Activated T-cell treated with anti-CD3 and anti-CD28 coated beads, Interleukin-2, amount 50 U/mL, for 24 hours (primary cell): ENCODE measurements at regions not wholly inside any gene's neighbourhood (a gene's known extent, or its start where the extent isn't known, plus 50 kb on each side); places are given as distances from the start of the nearest gene placed in this dataset.
"Not testable (repeated sequence)": the region's sequence is repeated elsewhere in the genome, so short reads cannot be mapped to it uniquely, and the experiment has no call there.

Source experiments
- DNase-seq: peaks from one replicate; pipeline ENCODE4 v3.0.0-alpha.2; 2020
- H3K27ac Mint-ChIP-seq: 2 replicates; pipeline ENCODE4 v1.8.0; 2020; ENCODE audit warnings: mild to moderate bottlenecking, mixed read lengths
- H3K27me3 Mint-ChIP-seq: 2 replicates; pipeline ENCODE4 v1.8.0; 2020; ENCODE audit warnings: mixed read lengths
- H3K36me3 Mint-ChIP-seq: 2 replicates; pipeline ENCODE4 v1.8.0; 2020; ENCODE audit warnings: low read depth, mixed read lengths
- H3K4me1 Mint-ChIP-seq: 2 replicates; pipeline ENCODE4 v1.8.0; 2020; ENCODE audit warnings: low read depth, mixed read lengths
- H3K4me3 Mint-ChIP-seq: 2 replicates; pipeline ENCODE4 v1.8.0; 2020; ENCODE audit warnings: mild to moderate bottlenecking, moderate library complexity, mixed read lengths
- H3K9me3 Mint-ChIP-seq: 2 replicates; pipeline ENCODE4 v1.8.0; 2020; ENCODE audit warnings: mixed read lengths

GRCh38 chr12:111120578-111120977 is 200.2 kb upstream of the MYL2 start:
- no peaks in the 10 kb centered on the region for H3K9me3 Mint-ChIP-seq
- H3K4me1 Mint-ChIP-seq = no peaks in the 10 kb centered on the region
- no peak overlapping the region for H3K4me3 Mint-ChIP-seq
- no peaks in the 10 kb centered on the region for H3K27me3 Mint-ChIP-seq
- DNase-seq = no peak
- no peaks in the 10 kb centered on the region for H3K36me3 Mint-ChIP-seq
- H3K27ac Mint-ChIP-seq = no peak overlapping the region

- Mint-ChIP-seq H3K4me3 (no peak overlapping the region), H3K4me1 (peaks cover 1% of the 10 kb centered on the region), H3K27me3 (no peaks in the 10 kb centered on the region), H3K9me3 (no peaks in the 10 kb centered on the region), H3K36me3 (no peaks in the 10 kb centered on the region), H3K27ac (no peak overlapping the region)
- DNase-seq = no peak
Observed at GRCh38 chr12:111117017-111117416, 196.6 kb upstream of the MYL2 start.

- not testable (repeated sequence) for H3K4me3 Mint-ChIP-seq, H3K27me3 Mint-ChIP-seq, DNase-seq, H3K36me3 Mint-ChIP-seq, H3K4me1 Mint-ChIP-seq, H3K9me3 Mint-ChIP-seq, H3K27ac Mint-ChIP-seq
Observed at GRCh38 chr12:111113313-111113712, 192.9 kb upstream of the MYL2 start.

GRCh38 chr12:111112311-111113098 is 192.1 kb upstream of the MYL2 start:
- Mint-ChIP-seq H3K4me3 (no peak overlapping the region), H3K27me3 (no peaks in the 10 kb centered on the region), H3K4me1 (peaks cover 3% of the 10 kb centered on the region), H3K9me3 (no peaks in the 10 kb centered on the region), H3K36me3 (no peaks in the 10 kb centered on the region), H3K27ac (no peak overlapping the region)
- DNase-seq = no peak

DNA sequence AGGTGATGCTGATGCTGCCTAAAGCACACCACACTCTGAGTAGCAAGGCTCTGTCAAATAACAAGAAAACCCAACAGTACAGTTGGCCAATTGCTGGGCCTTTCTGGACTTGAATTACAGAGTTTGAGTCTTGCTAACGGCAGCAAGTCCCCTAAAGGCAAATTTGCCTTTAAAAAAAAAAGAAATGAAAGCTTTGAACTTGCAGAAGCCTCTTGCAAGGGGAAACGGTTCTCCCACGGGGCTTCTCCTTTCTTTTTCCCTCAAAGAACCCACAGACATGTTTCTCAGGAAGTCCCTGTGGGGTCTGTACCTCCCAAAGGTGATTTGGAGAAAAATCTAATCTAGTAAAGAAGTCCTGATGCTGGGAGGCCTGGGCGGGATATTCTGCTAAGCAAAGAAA is 191.3 kb upstream of the MYL2 start:
- Mint-ChIP-seq H3K27me3 (no peaks in the 10 kb centered on the region), H3K4me3 (no peak overlapping the region), H3K36me3 (no peaks in the 10 kb centered on the region), H3K4me1 (peaks cover 3% of the 10 kb centered on the region), H3K9me3 (no peaks in the 10 kb centered on the region), H3K27ac (no peak overlapping the region)
- no peak for DNase-seq

GRCh38 chr12:111110556-111110955 is 190.2 kb upstream of the MYL2 start:
- Mint-ChIP-seq H3K4me1 (peaks cover 3% of the 10 kb centered on the region), H3K27me3 (no peaks in the 10 kb centered on the region), H3K9me3 (no peaks in the 10 kb centered on the region), H3K36me3 (no peaks in the 10 kb centered on the region), H3K27ac (no peak overlapping the region), H3K4me3 (no peak overlapping the region)
- no peak for DNase-seq

- no peaks in the 10 kb centered on the region for H3K27me3 Mint-ChIP-seq
- H3K27ac Mint-ChIP-seq = no peak overlapping the region
- DNase-seq = no peak
- H3K9me3 Mint-ChIP-seq = no peaks in the 10 kb centered on the region
- no peaks in the 10 kb centered on the region for H3K36me3 Mint-ChIP-seq
- H3K4me3 Mint-ChIP-seq = no peak overlapping the region
- peaks cover 3% of the 10 kb centered on the region for H3K4me1 Mint-ChIP-seq
Observed at GRCh38 chr12:111108726-111109125, 188.3 kb upstream of the MYL2 start.

DNA sequence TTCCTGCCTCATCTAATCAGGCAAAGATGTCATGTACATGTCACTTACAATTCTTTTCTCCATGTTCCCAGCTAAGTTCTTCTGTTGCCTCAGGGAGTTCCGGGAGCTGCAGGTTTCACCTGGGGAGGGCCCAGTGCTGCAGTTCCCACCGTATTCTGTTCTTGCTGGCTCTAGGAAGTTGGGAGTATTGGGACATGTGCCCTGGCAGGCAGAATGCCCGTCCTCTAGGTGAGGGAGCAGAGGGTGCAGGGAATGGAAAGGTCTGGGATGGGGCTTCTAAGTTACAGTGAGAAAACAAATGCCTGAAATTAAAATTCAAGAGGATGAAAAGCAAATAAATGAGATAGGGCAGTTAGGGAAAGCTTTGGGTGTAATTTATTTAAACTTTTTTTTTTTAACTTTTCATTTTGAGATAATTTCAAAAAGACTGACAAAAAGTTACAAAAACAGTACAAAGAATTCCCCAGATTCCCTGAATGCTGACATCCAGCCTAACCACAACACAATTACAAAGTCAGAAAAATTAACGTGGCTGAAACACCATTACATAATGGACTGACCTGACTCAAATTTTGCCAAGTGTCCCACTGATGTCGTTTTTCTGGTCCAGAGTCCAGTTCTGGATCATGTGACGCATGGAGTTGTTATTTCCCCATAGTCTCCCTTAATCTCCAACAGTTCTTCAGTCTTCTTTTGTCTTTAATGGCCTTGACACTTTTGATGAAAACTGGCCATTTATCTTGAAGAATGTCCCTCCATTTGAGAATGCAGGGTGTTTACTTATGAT is 187.2 kb upstream of the MYL2 start:
- H3K27ac Mint-ChIP-seq = no peak overlapping the region
- no peaks in the 10 kb centered on the region for H3K36me3 Mint-ChIP-seq
- no peak for DNase-seq
- H3K9me3 Mint-ChIP-seq = no peaks in the 10 kb centered on the region
- no peak overlapping the region for H3K4me3 Mint-ChIP-seq
- H3K4me1 Mint-ChIP-seq = peaks cover 3% of the 10 kb centered on the region
- no peaks in the 10 kb centered on the region for H3K27me3 Mint-ChIP-seq

DNA sequence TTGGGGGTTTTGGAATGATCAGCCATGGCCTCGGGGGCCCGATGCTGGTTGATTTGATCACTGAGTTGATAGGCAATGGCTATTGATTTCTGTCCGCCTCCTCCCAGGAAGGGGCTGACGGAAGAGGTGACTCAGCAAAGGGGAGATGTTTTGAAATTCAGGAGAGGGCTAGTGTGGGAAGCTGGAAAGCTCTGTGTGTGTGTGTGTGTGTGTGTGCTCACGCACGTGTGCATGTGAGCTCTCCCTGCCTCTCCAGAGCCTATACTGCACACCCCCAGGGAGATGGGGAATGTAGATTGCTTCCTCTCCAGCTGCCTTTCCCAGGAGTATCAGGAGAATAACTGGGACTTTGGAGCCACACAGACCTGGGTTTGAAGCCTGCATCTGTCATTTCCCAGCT is 184.9 kb upstream of the MYL2 start:
- Mint-ChIP-seq H3K9me3 (no peaks in the 10 kb centered on the region), H3K4me1 (no peaks in the 10 kb centered on the region), H3K4me3 (no peak overlapping the region), H3K27ac (no peak overlapping the region), H3K36me3 (no peaks in the 10 kb centered on the region), H3K27me3 (no peaks in the 10 kb centered on the region)
- no peak for DNase-seq

- Mint-ChIP-seq H3K27ac (no peak overlapping the region), H3K27me3 (no peaks in the 10 kb centered on the region), H3K4me3 (no peak overlapping the region), H3K36me3 (no peaks in the 10 kb centered on the region), H3K4me1 (peaks cover 7% of the 10 kb centered on the region), H3K9me3 (no peaks in the 10 kb centered on the region)
- DNase-seq = no peak
Observed at GRCh38 chr12:111103583-111103982, 183.2 kb upstream of the MYL2 start.

GRCh38 chr12:111102102-111102739 is 181.8 kb upstream of the MYL2 start:
- Mint-ChIP-seq H3K9me3 (no peaks in the 10 kb centered on the region), H3K27me3 (no peaks in the 10 kb centered on the region), H3K36me3 (no peaks in the 10 kb centered on the region), H3K27ac (no peak overlapping the region), H3K4me3 (no peak overlapping the region), H3K4me1 (peaks cover 7% of the 10 kb centered on the region)
- DNase-seq = no peak

- Mint-ChIP-seq H3K27ac (no peak overlapping the region), H3K4me3 (no peak overlapping the region), H3K4me1 (peaks cover 7% of the 10 kb centered on the region), H3K27me3 (no peaks in the 10 kb centered on the region), H3K36me3 (no peaks in the 10 kb centered on the region), H3K9me3 (no peaks in the 10 kb centered on the region)
- DNase-seq = no peak
Observed at GRCh38 chr12:111101003-111101402, 180.6 kb upstream of the MYL2 start.

- no peak for DNase-seq
- Mint-ChIP-seq H3K4me1 (peaks cover 7% of the 10 kb centered on the region), H3K9me3 (no peaks in the 10 kb centered on the region), H3K36me3 (no peaks in the 10 kb centered on the region), H3K27ac (no peak overlapping the region), H3K27me3 (no peaks in the 10 kb centered on the region), H3K4me3 (no peak overlapping the region)
Observed at GRCh38 chr12:111100554-111100953, 180.2 kb upstream of the MYL2 start.

DNA sequence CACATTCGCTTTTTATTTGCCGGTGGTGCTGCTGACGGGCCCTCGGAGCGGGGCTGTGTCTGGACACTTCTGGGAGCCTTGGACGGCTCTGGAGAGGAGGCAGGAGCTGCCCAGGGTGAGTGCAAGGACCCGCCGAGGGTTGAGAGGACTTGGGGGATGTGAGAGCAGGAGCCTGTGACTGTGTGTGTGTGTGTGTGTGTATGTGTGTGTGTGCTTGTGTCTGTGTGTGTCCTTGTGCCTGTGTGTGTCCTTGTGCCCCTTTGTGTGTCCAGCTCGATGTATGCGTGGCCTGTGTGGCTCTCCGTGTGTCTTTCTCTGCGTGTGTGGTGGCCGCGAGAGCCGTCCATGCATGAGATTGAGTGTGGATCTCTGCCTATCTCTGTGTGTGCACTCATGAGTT is 179.6 kb upstream of the MYL2 start:
- no peaks in the 10 kb centered on the region for H3K27me3 Mint-ChIP-seq
- H3K27ac Mint-ChIP-seq = no peak overlapping the region
- no peaks in the 10 kb centered on the region for H3K36me3 Mint-ChIP-seq
- H3K4me3 Mint-ChIP-seq = no peak overlapping the region
- peaks cover 7% of the 10 kb centered on the region for H3K4me1 Mint-ChIP-seq
- H3K9me3 Mint-ChIP-seq = no peaks in the 10 kb centered on the region
- no peak for DNase-seq

GRCh38 chr12:111099186-111099585 is 178.8 kb upstream of the MYL2 start:
- H3K4me3 Mint-ChIP-seq = no peak overlapping the region
- no peak for DNase-seq

More at GRCh38 chr12:111099186-111099585, 178.8 kb upstream of the MYL2 start:
- Mint-ChIP-seq H3K9me3 (no peaks in the 10 kb centered on the region), H3K27ac (no peak overlapping the region), H3K4me1 (peaks cover 7% of the 10 kb centered on the region), H3K36me3 (no peaks in the 10 kb centered on the region), H3K27me3 (no peaks in the 10 kb centered on the region)
